IPS-18c (cell line): ENCODE measurements at regions not wholly inside any gene's neighbourhood (a gene's known extent, or its start where the extent isn't known, plus 50 kb on each side); places are given as distances from the start of the nearest gene placed in this dataset.

Source experiments
- H3K4me3 ChIP-seq: 2 replicates; pipeline ENCODE4 v1.7.0; 2013; ENCODE audit warnings: low read depth, mild to moderate bottlenecking, low read length, moderate library complexity; ENCODE audit not compliant: insufficient read depth
- H3K9me3 ChIP-seq: one replicate; pipeline ENCODE4 v1.6.1; 2013; ENCODE audit warnings: mild to moderate bottlenecking, low read length, moderate library complexity; ENCODE audit not compliant: control insufficient read depth, insufficient read depth

DNA sequence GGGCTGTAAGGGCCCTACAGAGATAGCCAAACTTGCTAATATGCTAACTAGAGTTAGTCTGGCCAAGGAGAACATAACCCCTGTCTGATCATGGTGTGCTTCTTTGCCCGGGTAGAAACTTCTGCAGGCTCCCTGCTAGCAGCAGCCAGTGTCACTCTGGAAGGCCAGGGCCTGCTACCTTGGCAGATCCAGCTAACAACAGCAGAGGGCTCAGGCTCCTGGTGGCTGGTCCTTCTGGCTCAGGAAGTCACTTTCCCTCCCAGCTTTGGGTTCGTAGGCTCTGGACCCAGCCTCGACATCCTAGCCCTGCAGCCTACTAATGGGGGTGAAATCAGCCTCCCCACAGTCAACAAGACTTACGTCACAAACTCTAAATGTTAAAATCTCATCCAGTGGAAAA is 373.7 kb upstream of the RGMA start:
- no peak overlapping the region for H3K4me3 ChIP-seq
- H3K9me3 ChIP-seq: peaks cover 3% of the 10 kb centered on the region

DNA sequence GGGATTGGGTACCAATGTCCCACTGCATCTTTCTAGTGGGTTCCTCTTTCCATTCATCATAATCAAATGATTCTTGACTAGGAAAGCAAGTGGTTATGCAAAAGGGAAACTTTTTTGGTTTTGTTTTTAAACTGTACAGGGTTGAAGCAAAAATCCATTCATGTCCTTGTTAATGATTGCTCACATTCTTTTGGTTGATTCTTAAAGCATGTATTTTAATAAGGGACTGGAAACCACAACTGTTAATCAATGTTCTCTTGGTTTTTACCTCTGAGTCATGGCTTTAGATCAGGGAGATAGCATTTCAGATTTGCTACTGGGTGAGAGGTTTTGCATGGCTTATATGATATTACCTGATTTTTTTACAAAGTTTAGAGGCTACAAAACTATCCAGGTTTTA is 371.7 kb upstream of the RGMA start:
- H3K9me3 ChIP-seq: peaks cover 3% of the 10 kb centered on the region

DNA sequence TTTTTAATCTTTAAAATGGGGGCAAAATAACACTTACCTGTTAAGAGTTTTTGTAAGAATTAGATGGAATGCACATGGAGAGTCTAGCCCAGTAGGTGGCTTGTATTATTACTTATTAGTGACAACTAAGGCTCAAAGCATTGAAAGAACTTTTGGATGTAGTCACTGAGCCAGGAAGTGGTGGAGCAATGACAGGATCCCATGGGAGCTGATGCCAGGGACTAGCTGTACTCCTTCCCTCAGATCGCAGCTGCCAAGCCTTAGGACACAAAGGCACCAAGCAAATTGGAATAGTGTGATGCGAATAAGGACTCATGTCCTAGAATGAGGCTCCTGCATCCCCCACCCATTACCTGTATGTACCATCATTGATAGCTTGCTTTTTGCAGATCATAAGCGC is 370.4 kb upstream of the RGMA start:
- H3K9me3 ChIP-seq: no peaks in the 10 kb centered on the region
- no peak overlapping the region for H3K4me3 ChIP-seq

More for the DNA sequence above, 371.7 kb upstream of the RGMA start:
- H3K4me3 ChIP-seq: no peak overlapping the region

DNA sequence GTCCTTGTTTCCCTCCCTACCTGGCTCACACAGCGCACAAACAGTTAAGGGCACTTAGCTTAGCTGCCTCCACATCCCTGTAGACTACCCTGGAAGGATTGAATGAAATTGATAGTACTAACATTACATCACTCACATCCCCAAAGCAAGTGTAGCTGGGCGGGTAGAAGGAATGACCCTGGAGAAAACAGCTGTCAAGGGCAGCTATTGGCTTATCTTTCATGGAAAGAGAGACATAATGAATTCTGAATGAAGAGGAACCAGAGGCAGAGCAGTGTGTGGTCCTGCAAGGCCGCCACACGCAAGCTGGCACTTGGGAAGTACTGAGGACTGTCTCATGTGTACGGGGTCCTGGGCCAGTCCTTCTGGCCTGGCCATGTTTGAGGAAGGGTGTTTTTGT is 369.6 kb upstream of the RGMA start:
- H3K4me3 ChIP-seq: no peak overlapping the region
- no peaks in the 10 kb centered on the region for H3K9me3 ChIP-seq

DNA sequence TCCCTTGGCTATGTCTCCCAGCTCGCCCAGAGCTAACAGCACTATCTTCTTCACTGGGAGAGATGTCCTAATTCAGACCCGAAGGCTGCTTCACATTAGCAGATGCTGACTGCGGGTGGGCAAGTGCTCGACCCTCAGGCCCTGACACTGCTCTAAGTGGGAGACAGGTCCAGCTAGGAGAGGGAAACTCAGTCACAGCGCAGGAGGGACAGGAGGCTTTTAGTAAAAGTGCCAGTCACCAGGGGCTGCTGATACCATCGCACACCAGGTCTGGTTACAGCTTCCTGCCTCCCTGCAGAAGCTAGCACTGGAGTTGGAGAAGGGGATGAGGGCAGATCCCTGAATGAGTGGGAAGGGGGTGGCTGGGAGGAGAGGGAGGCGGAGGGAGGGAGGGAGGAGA is 365.8 kb upstream of the RGMA start:
- Histone ChIP-seq H3K9me3 (no peaks in the 10 kb centered on the region), H3K4me3 (no peak overlapping the region)

DNA sequence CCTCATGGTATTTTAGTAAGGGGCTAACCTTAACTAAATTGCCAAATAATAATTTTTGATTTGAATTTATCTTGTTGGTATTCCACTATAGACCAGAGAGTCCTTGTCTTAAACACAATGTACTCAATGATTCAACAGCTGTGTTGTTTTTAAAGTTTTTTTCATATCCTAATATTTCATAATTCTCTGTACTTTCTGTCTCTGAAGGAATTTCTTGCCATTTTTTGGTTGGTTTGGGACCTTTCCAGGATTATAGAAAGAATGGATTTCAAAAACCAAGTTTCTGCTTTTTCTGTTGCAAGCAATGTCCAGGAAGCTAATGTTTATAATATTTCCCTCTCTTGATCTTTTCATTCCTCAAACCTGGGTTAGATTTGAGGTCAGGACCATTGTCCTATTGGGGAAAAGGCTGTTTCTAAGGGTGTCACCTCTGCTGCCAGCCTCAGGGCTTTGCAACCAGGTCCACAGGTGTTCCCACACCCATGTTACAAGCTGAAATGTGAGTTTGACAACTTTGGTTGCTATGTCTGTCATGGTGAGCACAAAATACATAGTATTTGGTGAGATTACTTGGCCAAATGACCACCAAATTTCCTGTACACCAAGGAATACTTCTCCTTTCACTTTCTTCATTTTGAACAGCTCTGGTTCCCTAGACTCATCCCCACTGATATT is 363.7 kb upstream of the RGMA start:
- H3K9me3 ChIP-seq: no peaks in the 10 kb centered on the region

DNA sequence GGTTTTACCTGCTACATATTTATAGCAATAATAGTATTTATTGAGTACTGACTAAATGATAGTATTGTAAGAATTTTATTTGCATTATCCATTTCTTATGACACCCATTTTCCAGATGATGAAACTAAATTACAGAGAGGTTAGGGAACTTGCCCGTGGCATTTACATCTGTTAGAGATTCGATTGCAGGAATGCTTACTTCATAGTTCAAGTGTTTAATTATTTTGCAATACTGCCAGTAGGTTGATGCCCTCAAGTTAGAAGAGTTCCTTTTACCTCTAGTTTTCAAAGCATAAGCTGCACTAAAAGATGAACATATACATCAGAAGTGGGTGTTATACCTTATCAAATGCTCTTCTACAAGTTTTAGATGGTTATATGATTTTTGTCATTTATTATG is 362.8 kb upstream of the RGMA start:
- Histone ChIP-seq H3K9me3 (no peaks in the 10 kb centered on the region), H3K4me3 (no peak overlapping the region)

More for the DNA sequence above, 363.7 kb upstream of the RGMA start:
- H3K4me3 ChIP-seq: no peak overlapping the region

DNA sequence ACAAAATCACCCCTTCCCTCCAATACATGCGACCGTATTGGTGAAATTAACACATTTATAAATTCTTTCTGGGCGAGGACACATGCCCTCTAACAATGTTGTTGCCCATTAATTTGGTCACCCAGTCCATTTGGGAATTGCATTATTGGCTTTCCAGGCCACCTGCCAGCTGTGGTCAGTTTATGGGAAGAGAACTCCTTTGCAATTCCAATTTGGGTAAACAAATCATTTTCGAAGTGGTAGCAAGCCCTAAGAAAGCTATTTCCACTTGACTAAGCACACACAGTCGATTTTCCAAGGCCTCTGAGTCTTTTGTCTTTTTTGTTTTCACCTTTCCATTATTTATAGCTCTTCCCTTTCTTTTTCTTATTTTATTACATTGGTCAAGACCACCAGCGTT is 362.3 kb upstream of the RGMA start:
- Histone ChIP-seq H3K9me3 (no peaks in the 10 kb centered on the region), H3K4me3 (no peak overlapping the region)

DNA sequence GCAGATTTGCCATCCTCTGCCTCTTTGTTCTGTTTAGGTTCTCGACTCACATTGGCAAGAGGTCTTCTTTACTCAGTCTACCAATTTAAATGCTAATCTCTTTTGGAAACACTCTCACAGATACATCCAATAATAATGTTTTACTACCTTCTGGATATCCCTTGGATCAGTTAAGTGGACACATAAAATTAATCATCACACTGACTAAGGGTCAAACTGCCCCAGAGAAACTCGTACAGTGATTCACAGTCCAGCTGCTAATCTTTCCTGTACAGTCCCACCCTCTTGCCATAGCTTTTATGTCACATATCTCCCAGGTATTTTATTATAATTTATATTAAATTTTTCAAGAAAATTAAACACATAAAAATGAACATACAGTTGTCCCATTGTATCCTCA is 360.8 kb upstream of the RGMA start:
- no peaks in the 10 kb centered on the region for H3K9me3 ChIP-seq
- H3K4me3 ChIP-seq: no peak overlapping the region

DNA sequence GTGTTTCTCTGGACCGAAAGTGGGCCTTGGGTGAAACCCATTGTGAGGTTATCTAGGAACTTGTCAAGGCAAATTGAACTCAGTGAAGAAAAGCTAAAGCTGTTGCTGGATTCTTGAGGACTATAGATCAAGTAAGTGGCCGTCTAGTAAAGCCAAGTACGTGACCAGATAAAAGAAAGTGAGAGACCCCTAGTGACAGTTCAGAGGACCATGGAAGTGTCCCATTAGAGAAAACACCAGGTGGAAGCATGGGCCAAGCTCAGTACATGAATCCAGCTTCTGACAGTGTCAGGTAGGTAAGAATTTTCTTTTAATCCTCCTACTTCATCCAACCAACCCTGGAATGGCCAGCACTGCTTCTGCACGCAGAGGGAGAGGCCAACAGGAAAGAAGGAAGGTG is 349.3 kb upstream of the RGMA start:
- Histone ChIP-seq H3K4me3 (no peak overlapping the region), H3K9me3 (peaks cover 4% of the 10 kb centered on the region)

DNA sequence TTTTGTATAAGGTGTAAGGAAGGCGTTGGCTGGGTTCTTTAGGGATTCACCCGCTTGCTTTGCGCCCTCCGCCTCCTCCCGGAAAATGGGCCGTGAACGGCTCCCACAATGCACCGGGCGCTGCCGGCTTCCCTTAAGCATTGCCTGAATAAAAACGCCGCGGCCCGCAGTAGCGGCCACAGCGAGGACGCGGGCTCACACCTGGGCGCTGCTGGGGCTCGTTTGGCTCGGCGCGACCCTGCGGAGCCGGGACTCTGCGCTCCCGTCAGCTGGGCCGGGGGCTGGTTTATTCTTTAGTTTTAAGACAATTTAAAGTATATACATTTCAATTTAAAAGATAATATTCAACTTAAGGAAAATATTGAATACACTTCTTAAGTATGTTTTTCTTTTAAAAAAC is 343.5 kb upstream of the RGMA start:
- no peak overlapping the region for H3K4me3 ChIP-seq
- peaks cover 4% of the 10 kb centered on the region for H3K9me3 ChIP-seq

DNA sequence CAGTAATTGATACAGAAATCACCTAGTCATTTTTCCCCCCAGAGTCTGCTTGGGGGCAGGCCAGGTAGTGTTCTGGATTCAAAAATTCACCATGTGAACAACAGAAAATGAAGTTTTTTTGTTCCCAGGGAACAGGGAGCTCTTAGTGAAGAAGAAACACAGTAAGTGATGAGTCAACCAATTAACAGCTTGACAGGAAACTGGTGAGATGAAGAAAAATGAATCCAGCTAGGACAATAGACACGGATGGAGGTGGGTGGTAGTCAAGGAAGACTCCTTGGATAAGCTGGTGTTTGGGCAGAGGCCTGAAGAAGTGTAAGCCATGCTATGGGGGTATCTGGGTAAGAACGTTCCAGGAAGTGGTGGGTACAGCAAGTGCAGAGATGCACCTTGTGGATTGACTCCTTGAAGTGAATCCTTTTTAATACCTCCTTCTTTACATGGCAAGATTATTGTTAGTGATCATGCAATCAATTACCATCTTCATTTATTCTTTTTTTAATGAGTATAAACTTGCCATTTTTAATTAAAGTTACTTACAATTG is 339.9 kb upstream of the RGMA start:
- Histone ChIP-seq H3K4me3 (no peak overlapping the region), H3K9me3 (no peaks in the 10 kb centered on the region)

DNA sequence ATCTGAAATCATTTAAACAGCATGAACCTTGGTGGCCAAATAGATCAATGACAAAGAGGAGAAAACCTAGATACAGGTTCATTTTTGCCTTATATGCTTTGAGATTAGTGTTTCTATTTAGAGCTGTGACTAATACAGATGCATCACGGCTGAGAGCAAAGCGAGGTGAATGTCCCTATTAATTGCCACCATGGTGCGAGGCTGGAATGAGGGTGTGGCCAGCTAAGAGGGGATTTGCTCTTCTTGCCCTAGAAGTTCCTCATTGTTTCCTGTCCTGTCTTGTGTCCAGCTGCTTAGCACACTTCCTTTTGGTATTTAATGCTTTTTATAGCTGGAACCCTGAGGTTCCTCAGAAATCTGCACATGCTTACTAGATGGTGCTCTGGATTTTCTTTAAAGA is 339.1 kb upstream of the RGMA start:
- no peak overlapping the region for H3K4me3 ChIP-seq
- H3K9me3 ChIP-seq: no peaks in the 10 kb centered on the region

DNA sequence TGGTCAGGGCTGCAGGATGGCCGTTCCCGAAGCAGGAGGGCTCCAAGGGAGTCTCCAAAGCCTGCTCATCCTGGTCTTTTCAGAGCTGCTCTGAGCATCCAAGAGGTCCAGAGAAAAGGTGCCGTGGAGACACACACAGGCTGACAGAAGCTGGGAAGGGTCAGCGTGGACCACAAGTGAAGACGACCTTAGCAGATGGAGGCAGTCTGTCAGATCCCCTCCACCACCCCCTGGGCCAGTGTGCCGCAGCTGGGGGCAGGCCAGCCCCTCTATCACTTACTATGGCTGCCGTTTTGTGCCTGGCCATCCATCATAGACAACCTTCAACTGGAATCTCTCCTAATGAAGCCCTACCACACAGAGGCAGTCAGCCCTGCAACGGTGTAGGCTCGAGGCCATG is 335.1 kb upstream of the RGMA start:
- Histone ChIP-seq H3K4me3 (no peak overlapping the region; the same call in 1 of the 2 replicates), H3K9me3 (no peaks in the 10 kb centered on the region)

DNA sequence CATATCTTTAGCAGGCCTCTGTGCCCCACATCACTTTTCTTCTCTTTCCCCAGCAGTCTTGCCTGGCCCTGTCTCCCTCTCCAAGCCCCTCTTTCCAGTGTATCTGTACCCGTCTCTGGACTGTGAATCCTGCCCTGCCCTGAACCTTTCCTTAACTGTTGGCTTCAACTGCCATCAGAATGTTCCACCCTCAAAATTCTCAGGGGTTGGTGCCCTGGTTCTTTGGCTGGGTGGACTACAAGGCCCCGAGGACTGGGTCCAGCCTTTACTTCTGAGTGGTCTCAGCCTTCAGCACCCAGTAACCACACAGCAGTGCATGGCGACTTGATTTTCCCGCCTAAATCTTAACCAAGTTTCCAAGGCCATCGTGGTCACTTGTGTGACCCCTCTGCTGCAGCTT is 333.5 kb upstream of the RGMA start:
- no peak overlapping the region for H3K4me3 ChIP-seq
- no peaks in the 10 kb centered on the region for H3K9me3 ChIP-seq

DNA sequence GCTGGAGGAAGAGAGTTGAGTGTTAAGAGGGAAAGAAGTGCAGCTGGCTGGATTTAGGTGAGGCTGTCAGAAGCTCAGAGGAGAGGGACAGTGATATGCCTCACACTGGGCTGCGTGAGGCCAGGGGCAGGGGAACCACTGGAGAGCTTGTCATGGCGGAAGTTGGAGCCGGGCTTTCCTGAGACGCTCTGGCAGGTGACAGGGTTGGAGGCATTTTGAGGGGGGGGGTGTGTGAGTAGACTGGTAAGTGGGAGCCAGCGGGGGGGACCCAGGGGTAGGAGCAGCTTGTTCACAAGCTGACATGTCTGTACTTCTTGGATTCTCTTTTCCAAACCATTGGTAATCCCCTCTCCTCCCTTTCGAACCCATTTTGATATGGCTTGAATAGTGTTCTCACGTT is 331.5 kb upstream of the RGMA start:
- Histone ChIP-seq H3K4me3 (no peak overlapping the region), H3K9me3 (no peaks in the 10 kb centered on the region)

DNA sequence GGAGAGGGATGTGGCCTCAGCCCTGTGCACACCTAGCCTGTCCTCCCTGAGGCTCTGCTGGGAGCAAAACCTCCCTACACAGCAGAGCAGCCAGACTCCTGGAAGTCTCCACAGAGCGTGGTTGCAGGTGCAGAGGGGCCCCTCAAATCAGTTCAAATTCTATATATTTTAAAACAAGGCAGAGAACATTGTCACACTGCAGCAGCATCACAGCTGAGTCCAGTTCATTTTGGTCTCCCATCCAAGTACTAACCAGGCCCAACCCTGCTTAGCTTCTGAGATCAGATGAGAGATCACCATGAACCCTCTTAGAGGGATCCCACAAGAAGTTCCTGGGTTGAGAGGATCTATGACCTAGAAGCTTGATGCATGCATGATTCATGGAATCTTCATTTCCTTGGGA is 331.0 kb upstream of the RGMA start:
- Histone ChIP-seq H3K4me3 (no peak overlapping the region), H3K9me3 (no peaks in the 10 kb centered on the region)

DNA sequence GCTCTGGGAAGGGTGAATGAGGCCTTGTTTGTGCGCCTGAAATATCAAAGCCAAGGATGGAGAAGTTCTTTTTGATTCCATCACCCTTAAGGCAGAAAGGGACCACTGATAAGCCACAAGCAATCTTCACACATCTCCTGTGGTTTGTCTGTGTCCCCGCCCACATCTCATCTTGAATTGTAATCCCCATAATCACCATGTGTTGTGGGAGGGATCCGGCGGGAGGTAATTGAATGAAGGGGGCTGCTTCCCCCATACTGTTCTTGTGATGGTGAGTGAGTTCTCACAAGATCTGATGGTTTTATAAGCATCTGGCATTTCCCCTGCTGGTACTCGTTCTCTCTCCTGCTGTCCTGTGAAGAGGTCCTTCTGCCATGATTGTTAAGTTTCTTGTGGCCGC is 329.6 kb upstream of the RGMA start:
- H3K4me3 ChIP-seq: no peak overlapping the region
- no peaks in the 10 kb centered on the region for H3K9me3 ChIP-seq

DNA sequence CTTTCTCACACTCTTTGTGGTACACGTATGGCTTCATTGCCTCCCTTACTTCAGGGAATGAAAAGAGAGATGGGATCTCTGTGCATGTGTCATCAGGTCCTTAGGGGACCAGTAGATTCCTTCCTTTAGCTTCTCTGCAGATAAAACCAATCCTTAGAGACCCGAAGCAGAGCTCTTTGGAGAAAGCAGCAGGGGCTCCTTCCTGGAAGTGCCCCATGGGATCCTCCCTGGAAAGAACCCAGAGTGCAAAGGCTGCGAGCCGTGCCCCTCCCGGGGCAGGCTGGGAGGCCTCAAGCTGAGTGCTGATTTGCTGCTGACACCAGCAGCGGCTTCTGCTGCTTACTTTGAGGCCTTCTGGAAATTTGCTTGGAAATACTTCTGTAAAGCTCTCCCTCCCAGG is 328.6 kb upstream of the RGMA start:
- Histone ChIP-seq H3K4me3 (no peak overlapping the region), H3K9me3 (no peaks in the 10 kb centered on the region)
